ENCODE measurements at regions not wholly inside any gene's neighbourhood (a gene's known extent, or its start where the extent isn't known, plus 50 kb on each side); places are given as distances from the start of the nearest gene placed in this dataset.

GRCh38 chr12:110995615-110996014, 75.2 kb upstream of the MYL2 start:
- no peak overlapping the region for H3K27ac ChIP-seq
- TF ChIP-seq ZFX (IDR thresholded peaks at IDR 0.05; ENCODE audit: borderline replicate concordance) (no peak), CTCF (IDR thresholded peaks at IDR 0.05) (no peak)

- no peak for TF ChIP-seq CTCF (IDR thresholded peaks at IDR 0.05)
- TF ChIP-seq ZFX (IDR thresholded peaks at IDR 0.05; ENCODE audit: borderline replicate concordance) = no peak
- no peak overlapping the region for H3K27ac ChIP-seq
These were observed 74.6 kb upstream of the MYL2 start for GRCh38 chr12:110995016-110995415.

GRCh38 chr12:110993434-110993833, 73.1 kb upstream of the MYL2 start:
- no peak overlapping the region for H3K27ac ChIP-seq
- TF ChIP-seq CTCF (IDR thresholded peaks at IDR 0.05) = no peak
- no peak for TF ChIP-seq ZFX (IDR thresholded peaks at IDR 0.05; ENCODE audit: borderline replicate concordance)

GRCh38 chr12:110992909-110993308, 72.5 kb upstream of the MYL2 start:
- no peak overlapping the region for H3K27ac ChIP-seq
- no peak for TF ChIP-seq ZFX (IDR thresholded peaks at IDR 0.05; ENCODE audit: borderline replicate concordance)
- TF ChIP-seq CTCF (IDR thresholded peaks at IDR 0.05) = no peak

GRCh38 chr12:110983811-110984210, 63.4 kb upstream of the MYL2 start:
- TF ChIP-seq CTCF (IDR thresholded peaks at IDR 0.05) = no peak
- no peak for TF ChIP-seq ZFX (IDR thresholded peaks at IDR 0.05; ENCODE audit: borderline replicate concordance)
- no peak overlapping the region for H3K27ac ChIP-seq

- H3K27ac ChIP-seq = no peak overlapping the region
- TF ChIP-seq ZFX (IDR thresholded peaks at IDR 0.05; ENCODE audit: borderline replicate concordance) = no peak
- no peak for TF ChIP-seq CTCF (IDR thresholded peaks at IDR 0.05)
These were observed 52.5 kb upstream of the MYL2 start for GRCh38 chr12:110972866-110973265.

GRCh38 chr12:110971936-110972335, 51.6 kb upstream of the MYL2 start:
- no peak for TF ChIP-seq ZFX (IDR thresholded peaks at IDR 0.05; ENCODE audit: borderline replicate concordance)
- H3K27ac ChIP-seq = no peak overlapping the region

- H3K27ac ChIP-seq = no peak overlapping the region
- TF ChIP-seq CTCF (IDR thresholded peaks at IDR 0.05) (no peak), ZFX (IDR thresholded peaks at IDR 0.05; ENCODE audit: borderline replicate concordance) (no peak)
These were observed 51.0 kb upstream of the MYL2 start for GRCh38 chr12:110971189-110971920.
